ENCODE measurements at regions not wholly inside any gene's neighbourhood (a gene's known extent, or its start where the extent isn't known, plus 50 kb on each side); places are given as distances from the start of the nearest gene placed in this dataset.

DNA sequence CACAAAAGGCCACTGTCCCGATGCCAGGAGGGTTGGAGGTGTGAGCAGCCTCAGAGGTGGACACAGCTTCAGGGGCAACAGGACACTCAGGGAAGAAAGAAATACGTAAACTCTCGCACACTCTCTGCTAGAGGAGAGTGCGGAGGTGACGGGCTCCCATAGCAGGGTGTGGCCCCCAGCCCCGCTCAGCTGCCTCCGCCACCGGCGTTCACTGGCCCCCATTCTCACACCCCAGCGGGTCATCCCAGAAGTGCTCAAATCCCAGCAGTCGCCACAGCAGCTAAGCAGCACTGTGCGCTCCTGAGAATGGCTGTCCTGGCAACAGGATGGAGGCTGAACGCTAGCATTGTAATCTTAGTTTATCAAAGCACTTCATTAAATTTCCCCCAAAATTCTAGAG lies 315.6 kb upstream of the SALL3 start:
- Mint-ChIP-seq H3K27ac (no peak overlapping the region), H3K4me3 (no peak overlapping the region), H3K36me3 (ENCODE audit: low read depth) (no peaks in the 10 kb centered on the region), H3K27me3 (ENCODE audit: low read depth) (no peaks in the 10 kb centered on the region), H3K4me1 (ENCODE audit: low read depth) (no peaks in the 10 kb centered on the region), H3K9me3 (no peaks in the 10 kb centered on the region)
- DNase-seq (ENCODE audit: low spot score) = no peak

DNA sequence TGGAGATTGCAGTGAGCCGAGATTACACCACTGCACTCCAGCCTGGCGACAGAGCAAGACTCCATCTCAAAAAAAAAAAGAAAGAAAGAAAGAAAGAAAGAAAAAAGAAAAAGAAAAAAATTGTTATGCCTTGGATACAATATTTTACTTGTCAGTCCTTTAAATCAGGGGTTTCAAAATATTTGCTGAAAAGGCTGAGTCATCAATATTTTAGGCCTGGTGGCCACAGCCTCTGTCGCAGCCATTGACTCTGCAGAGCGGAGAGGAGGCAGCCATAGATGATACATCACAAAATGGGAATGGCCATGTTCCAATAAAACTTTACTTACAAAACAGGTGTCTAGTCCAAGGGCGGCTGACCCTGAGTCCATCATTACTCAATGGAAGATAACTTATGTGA lies 314.8 kb upstream of the SALL3 start:
- no peaks in the 10 kb centered on the region for H3K36me3 Mint-ChIP-seq (ENCODE audit: low read depth)
- H3K9me3 Mint-ChIP-seq = no peaks in the 10 kb centered on the region

DNA sequence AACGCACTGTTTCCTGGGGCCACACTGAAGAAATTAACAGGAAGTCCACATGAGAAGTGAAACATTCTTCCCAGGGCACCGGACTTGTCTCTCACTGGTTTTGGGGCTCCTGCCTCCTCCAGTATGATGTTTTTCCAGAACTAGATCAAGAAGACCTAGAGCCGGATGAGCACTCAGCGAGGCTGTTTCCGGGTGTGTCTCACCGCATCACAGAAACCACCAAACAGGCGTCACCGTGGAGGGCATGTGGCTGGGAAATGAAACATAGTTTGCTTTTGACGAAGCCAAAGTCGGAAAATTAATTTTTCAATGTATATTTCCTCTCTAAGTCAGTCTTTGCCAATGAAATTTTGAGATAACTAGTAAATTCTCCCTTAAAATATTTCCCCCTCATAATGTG lies 314.0 kb upstream of the SALL3 start:
- no peak for DNase-seq (ENCODE audit: low spot score)
- no peaks in the 10 kb centered on the region for H3K36me3 Mint-ChIP-seq (ENCODE audit: low read depth)
- no peak overlapping the region for H3K27ac Mint-ChIP-seq
- no peak overlapping the region for H3K4me3 Mint-ChIP-seq
- H3K9me3 Mint-ChIP-seq = no peaks in the 10 kb centered on the region
- no peaks in the 10 kb centered on the region for H3K27me3 Mint-ChIP-seq (ENCODE audit: low read depth)
- H3K4me1 Mint-ChIP-seq (ENCODE audit: low read depth) = no peaks in the 10 kb centered on the region

More for the DNA sequence above, 314.8 kb upstream of the SALL3 start:
- Mint-ChIP-seq H3K27me3 (ENCODE audit: low read depth) (no peaks in the 10 kb centered on the region), H3K4me1 (ENCODE audit: low read depth) (no peaks in the 10 kb centered on the region), H3K27ac (no peak overlapping the region), H3K4me3 (no peak overlapping the region)
- no peak for DNase-seq (ENCODE audit: low spot score)

DNA sequence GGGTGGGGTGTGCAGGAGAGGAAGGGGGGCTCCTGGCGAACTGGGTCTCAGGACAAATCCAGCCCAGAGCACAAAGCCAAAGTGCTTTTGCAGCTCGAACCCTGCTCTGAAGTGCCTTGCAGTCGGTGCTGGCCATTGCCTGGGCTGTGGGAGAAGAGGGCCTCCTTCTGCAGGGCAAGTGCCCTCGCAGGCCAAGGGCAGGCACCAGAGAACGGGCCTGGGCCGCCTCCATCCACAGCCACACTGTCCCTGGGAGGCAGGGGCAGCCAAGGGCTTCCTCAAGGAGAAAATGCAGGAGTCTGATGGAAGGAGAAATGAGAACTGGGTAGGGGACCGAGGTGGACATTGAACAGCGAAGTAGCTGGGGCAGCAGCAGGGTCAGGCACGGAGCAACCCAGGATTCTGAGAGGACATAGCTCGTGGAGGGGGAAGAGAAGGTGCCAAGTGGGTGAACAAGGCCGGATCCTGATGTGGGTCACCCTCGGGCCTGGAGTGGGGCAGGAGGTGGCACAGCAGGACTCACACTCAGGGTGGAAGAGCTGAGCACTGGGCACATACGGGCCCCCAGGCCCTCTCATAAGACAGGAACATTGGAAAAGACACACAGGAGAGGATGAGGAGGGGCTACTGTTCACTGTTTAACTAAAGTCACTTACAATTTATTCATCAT lies 312.8 kb upstream of the SALL3 start:
- Mint-ChIP-seq H3K27me3 (ENCODE audit: low read depth) (no peaks in the 10 kb centered on the region), H3K9me3 (no peaks in the 10 kb centered on the region), H3K4me3 (no peak overlapping the region), H3K4me1 (ENCODE audit: low read depth) (no peaks in the 10 kb centered on the region), H3K27ac (no peak overlapping the region), H3K36me3 (ENCODE audit: low read depth) (no peaks in the 10 kb centered on the region)
- no peak for DNase-seq (ENCODE audit: low spot score)

DNA sequence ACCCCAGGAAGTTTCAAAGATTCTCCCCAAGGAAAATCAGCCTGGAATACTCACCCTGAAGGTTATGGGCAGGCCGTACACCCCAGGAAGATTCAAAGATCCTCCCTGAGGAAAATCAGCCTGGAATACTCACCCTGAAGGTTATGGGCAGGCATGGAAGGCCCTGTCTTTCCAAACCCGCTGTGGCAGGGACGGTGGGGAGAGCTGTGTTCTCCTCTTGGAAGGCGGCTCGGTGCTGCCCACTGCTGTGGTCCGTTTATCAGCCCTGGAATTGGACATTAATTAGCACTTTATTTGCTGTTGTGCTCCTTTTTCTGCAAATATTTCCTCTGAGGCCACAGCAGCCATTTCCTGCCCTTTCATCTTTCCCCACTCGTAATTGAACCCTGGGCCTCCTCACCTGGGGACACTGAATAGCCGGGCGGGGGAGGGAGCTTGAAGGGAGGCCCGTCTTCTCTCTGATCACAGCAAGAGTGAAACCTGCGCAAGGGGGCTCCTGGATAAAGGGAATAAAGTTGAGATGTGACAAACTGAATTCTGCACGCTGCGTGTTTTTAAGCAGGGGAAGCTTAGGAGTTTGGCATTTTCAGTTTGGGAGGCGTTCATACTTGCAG lies 308.7 kb upstream of the SALL3 start:
- Mint-ChIP-seq H3K9me3 (no peaks in the 10 kb centered on the region), H3K27ac (no peak overlapping the region), H3K27me3 (ENCODE audit: low read depth) (no peaks in the 10 kb centered on the region), H3K4me1 (ENCODE audit: low read depth) (no peaks in the 10 kb centered on the region), H3K36me3 (ENCODE audit: low read depth) (no peaks in the 10 kb centered on the region), H3K4me3 (no peak overlapping the region)
- DNase-seq (ENCODE audit: low spot score) = no peak

DNA sequence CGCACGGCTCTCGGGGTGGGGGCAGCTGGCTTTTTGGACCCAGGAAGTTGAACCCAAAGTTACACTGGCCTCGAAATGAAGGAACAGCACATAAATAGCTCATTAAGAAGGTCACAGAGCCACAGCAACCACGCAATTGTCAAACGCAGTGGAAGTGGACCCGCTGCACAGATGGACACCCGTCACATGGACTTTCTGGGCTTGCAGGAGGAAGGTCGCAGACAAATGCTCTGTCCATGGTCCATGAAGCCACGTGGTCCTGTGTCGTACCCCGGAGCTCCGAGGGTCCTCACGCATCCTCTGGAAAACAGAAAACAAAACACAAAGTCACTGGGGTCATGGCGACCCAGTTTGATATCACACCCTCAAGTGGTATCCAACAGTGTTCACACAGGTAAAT lies 308.1 kb upstream of the SALL3 start:
- no peak for DNase-seq (ENCODE audit: low spot score)
- no peaks in the 10 kb centered on the region for H3K9me3 Mint-ChIP-seq
- H3K27ac Mint-ChIP-seq = no peak overlapping the region
- no peaks in the 10 kb centered on the region for H3K27me3 Mint-ChIP-seq (ENCODE audit: low read depth)
- no peak overlapping the region for H3K4me3 Mint-ChIP-seq
- no peaks in the 10 kb centered on the region for H3K4me1 Mint-ChIP-seq (ENCODE audit: low read depth)
- H3K36me3 Mint-ChIP-seq (ENCODE audit: low read depth) = no peaks in the 10 kb centered on the region

DNA sequence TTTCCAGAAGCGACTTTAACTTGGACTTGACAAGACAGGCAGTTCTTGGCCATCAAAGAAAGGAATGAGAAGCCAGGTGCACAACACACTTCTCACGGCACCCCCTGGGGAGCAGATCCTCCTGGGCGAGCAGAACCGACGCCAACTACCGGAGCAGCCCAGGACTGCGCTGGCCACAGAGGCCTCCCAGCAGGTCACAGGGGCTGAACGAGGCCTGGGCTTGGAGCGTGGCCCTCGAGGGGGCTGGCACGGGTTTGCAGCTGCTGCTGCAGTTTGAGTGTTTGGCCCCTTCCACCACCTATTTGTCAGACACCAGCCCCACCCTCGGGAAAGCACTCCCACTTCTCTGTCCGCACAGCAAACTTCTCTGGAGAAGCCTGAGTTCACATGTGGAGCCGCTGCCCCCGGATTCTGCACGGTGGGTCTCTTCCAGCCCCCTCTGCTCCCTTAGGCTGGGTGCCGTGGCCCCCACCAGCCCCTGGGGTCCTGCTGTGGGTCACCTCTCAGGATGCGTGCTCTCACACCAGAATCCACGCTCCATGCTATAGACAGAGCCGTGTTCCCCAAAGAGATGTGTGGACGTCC lies 306.7 kb upstream of the SALL3 start:
- DNase-seq (ENCODE audit: low spot score) = no peak
- Mint-ChIP-seq H3K27ac (no peak overlapping the region), H3K27me3 (ENCODE audit: low read depth) (no peaks in the 10 kb centered on the region), H3K4me3 (no peak overlapping the region), H3K4me1 (ENCODE audit: low read depth) (no peaks in the 10 kb centered on the region), H3K9me3 (no peaks in the 10 kb centered on the region), H3K36me3 (ENCODE audit: low read depth) (no peaks in the 10 kb centered on the region)

DNA sequence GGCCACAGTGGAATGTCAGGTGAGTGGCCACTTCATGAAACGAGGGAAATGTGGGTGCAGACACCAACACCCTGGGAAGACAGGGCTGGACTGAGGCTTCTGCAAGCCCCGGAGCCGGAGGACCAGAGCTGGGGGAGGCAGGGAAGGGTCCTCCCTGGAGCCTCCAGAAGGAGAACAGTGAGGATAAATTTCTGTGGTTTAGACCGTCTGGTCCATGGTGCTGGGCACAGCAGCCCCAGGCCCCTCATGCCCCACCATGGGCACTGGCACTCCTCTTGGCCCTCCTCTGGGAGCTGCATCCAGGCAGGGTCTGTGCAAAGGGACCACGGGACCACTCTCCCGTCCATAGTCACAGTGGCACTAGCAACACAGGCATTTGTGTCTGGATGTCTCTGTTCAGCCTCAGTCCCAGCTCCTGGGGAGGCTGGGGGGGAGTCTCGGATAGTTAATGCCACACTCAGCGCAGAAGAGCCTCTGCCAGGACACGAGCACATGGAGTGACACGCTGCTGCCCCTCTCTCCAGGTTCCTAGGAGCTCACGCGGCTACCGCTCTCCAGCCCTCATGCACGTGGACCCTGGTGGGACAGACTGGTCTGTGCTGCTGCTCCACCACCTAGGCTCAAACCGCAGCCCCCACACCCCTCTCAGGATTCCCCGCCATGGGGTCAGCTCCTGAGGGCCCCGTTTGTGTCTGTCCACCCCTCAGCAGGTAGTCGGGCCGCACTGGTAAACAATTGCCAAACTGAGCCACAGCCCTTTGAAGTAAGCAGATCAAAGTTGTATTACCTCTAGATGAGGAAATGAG lies 305.9 kb upstream of the SALL3 start:
- DNase-seq (ENCODE audit: low spot score) = no peak
- no peaks in the 10 kb centered on the region for H3K36me3 Mint-ChIP-seq (ENCODE audit: low read depth)
- no peak overlapping the region for H3K4me3 Mint-ChIP-seq
- H3K27me3 Mint-ChIP-seq (ENCODE audit: low read depth) = no peaks in the 10 kb centered on the region
- H3K4me1 Mint-ChIP-seq (ENCODE audit: low read depth) = no peaks in the 10 kb centered on the region
- no peaks in the 10 kb centered on the region for H3K9me3 Mint-ChIP-seq
- H3K27ac Mint-ChIP-seq = no peak overlapping the region

DNA sequence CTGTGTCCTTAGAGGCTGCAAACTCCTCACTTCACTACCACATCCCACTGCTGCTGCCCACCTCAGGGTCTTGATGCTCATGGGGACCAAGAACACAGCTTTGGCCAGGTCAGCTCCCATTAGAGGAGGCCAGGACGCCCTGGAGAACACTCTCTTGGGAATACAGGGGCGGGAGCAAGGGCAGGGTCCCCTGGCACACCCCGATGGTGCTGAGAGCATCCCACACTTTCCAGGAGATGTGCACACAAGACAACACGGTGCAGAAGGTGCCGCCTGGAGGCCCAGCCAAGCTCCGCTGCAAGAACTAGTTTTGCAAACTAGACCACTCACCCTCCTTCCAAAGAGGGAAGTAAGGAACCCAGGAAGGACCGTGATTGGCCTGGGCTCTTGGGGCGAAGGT lies 304.4 kb upstream of the SALL3 start:
- no peak overlapping the region for H3K4me3 Mint-ChIP-seq
- no peaks in the 10 kb centered on the region for H3K27me3 Mint-ChIP-seq (ENCODE audit: low read depth)
- no peaks in the 10 kb centered on the region for H3K9me3 Mint-ChIP-seq
- no peaks in the 10 kb centered on the region for H3K4me1 Mint-ChIP-seq (ENCODE audit: low read depth)
- no peak overlapping the region for H3K27ac Mint-ChIP-seq
- no peaks in the 10 kb centered on the region for H3K36me3 Mint-ChIP-seq (ENCODE audit: low read depth)
- DNase-seq (ENCODE audit: low spot score) = no peak

DNA sequence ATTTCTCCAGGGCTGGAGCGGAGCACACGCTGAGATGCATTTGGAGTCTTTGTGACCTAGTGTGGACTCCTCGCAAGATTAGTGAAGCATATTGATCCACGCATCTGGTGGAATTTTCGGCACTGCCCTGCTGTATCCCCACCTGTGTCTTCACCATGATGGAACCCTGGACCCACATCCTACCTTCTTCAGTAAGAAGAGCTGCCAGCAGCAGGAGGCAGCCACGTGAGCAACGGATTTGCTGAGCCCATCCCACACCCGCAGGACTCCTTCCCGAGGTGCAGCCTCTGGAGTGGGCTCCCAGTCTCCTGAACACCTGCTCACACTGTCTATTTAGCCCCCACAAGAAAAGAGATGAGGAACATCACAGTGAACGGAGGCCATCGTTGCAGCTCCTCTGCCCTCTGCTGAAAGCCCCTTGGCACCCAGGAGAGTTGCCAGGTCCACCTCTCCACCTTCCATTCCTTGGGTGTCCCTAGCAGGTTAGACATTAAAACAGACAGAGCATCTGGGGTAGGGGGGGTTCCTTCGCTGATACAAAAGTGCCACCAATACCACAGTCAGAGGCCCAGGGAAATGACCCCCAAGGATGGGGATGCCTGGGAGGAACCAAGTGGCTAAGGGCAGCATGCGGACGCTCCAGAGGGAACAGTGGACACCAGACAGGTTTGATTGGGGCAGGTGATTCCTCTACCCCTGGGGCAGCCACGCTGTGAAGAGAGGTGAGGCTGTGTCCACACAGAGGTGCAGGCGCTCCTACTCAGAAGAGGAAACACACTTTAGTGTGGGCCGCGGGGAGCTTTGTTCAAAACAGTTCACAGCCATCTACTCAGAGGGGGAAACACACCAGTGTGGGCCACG lies 302.8 kb upstream of the SALL3 start:
- no peak for DNase-seq (ENCODE audit: low spot score)
- no peaks in the 10 kb centered on the region for H3K4me1 Mint-ChIP-seq (ENCODE audit: low read depth)

DNA sequence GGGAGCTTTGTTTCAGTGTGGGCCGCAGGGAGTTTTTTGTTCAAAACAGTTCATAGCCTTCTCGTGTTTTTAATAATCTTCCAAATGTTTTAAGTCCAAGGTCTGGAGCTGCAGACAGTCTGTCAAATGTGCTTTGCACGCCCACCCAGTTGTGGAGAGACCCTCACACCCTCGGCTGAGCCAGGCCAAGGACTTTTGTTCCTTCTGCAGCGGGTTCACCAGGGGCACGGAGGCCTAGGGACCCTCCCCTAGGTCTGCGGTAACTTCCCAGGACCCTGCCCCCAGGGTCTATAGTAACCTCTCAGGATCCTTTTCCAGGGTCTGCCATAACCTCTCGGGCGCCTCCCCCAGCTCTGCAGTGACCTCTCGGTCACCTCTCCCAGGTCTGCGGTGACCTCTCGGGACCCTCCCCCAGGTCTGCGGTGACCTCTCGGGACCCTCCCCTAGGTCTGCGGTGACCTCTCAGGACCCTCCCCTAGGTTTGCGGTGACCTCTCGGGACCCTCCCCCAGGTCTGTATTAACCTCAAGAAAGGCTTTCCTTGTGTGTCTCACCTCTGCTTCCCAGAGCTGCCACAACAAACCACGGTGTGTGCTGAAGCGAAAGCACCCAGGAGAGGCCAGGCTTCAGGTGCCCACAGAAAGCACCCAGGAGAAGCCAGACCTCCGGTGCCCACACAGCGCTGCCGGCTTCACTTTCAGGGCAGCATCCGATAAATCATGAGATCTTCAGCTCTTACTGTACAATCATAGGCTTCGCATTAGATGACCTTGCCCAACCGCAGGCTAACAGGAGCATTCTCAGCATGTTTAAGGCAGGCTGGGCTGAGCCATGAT lies 301.9 kb upstream of the SALL3 start:
- Mint-ChIP-seq H3K36me3 (ENCODE audit: low read depth) (no peaks in the 10 kb centered on the region), H3K4me1 (ENCODE audit: low read depth) (no peaks in the 10 kb centered on the region), H3K9me3 (no peaks in the 10 kb centered on the region), H3K4me3 (no peak overlapping the region), H3K27me3 (ENCODE audit: low read depth) (no peaks in the 10 kb centered on the region), H3K27ac (no peak overlapping the region)
- no peak for DNase-seq (ENCODE audit: low spot score)

More for the DNA sequence above, 302.8 kb upstream of the SALL3 start:
- no peaks in the 10 kb centered on the region for H3K27me3 Mint-ChIP-seq (ENCODE audit: low read depth)
- no peak overlapping the region for H3K4me3 Mint-ChIP-seq
- no peaks in the 10 kb centered on the region for H3K9me3 Mint-ChIP-seq
- H3K27ac Mint-ChIP-seq = no peak overlapping the region
- no peaks in the 10 kb centered on the region for H3K36me3 Mint-ChIP-seq (ENCODE audit: low read depth)

DNA sequence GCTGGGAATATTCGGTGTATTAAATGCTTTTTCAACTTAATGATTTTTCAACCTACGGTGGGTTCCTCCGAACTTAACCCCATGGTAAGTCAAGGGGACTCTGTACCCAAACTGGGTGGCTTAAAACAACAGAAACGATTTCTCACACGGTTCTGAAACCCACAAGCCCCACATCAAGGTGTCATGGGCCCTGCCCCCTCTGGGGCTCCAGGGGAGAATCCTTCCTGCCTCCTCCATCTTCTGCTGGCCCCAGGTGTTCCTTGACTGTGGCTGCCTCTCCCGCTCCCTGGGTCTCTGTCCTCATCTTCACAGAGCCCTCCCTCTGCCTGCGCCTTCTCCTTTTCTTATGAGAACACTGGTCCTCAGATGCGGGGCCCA lies 301.3 kb upstream of the SALL3 start:
- H3K36me3 Mint-ChIP-seq (ENCODE audit: low read depth) = no peaks in the 10 kb centered on the region
- no peaks in the 10 kb centered on the region for H3K4me1 Mint-ChIP-seq (ENCODE audit: low read depth)

DNA sequence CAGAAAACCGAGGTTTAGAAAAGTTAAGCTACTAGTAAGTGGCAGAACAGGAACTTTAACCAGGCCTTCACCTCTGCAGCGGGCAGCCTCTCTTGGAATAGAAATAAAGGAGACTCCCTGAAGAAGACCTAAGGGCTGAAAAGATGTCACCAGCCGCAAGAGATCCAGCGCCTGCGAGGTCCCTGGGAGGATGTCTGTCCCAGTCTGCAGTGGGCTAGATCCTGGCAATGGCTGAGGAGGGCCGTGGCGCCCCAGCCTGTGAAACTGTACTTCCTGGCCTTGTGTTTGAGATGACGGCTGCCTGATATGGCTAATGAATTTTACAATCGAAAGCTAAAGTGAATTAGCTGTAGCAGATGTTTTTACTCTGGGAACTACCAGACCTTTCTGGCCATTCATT lies 300.6 kb upstream of the SALL3 start:
- Mint-ChIP-seq H3K4me1 (ENCODE audit: low read depth) (no peaks in the 10 kb centered on the region), H3K27me3 (ENCODE audit: low read depth) (no peaks in the 10 kb centered on the region), H3K27ac (no peak overlapping the region), H3K4me3 (no peak overlapping the region), H3K36me3 (ENCODE audit: low read depth) (no peaks in the 10 kb centered on the region), H3K9me3 (no peaks in the 10 kb centered on the region)
- no peak for DNase-seq (ENCODE audit: low spot score)

More for the DNA sequence above, 301.3 kb upstream of the SALL3 start:
- H3K9me3 Mint-ChIP-seq = no peaks in the 10 kb centered on the region
- no peak overlapping the region for H3K4me3 Mint-ChIP-seq
- no peaks in the 10 kb centered on the region for H3K27me3 Mint-ChIP-seq (ENCODE audit: low read depth)
- H3K27ac Mint-ChIP-seq = no peak overlapping the region
- no peak for DNase-seq (ENCODE audit: low spot score)
